Esophagus squamous epithelium (tissue), 4 donors: ENCODE measurements at regions not wholly inside any gene's neighbourhood (a gene's known extent, or its start where the extent isn't known, plus 50 kb on each side); places are given as distances from the start of the nearest gene placed in this dataset.

Experiments used
- CTCF ChIP-seq, 6 experiments: fragments of 450-650 bp in 4 of 6; fragments of 200-600 bp in 2 of 6; sonication (generic) in 2 of 6; IDR thresholded peaks; one replicate each; pipeline ENCODE4 v1.5.1; 2016 to 2019; ENCODE audit warnings: antibody characterized with exemption in 6 of 6, mild to moderate bottlenecking in 4 of 6, moderate library complexity in 4 of 6
- POLR2A ChIP-seq, 4 donors: fragments of 450-650 bp; IDR thresholded peaks; one replicate each; pipeline ENCODE4 v1.6.1; 2017; ENCODE audit warnings: antibody characterized with exemption in 4 of 4, mild to moderate bottlenecking in 4 of 4, moderate library complexity in 3 of 4

DNA sequence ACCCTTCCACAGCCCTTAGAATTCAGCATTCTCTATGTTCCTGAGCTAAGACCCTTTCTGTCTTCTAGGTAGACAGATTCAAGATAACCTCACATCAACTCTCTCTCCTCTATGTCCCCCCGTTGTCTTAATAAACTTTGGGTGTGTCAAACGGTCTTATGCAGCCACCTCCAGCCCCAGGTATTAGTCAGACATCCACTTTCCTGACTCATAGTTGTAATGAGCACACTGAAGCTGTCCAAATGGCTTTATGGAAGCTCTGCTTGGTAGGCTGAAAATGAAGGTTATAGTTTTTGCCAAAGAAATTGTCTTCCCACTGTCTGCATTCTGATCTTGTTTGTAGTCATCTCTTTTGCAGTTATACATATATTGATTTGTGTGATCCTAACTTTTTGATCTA, 482.0 kb downstream of the RMST start:
- TF ChIP-seq POLR2A (IDR thresholded peaks at IDR 0.05) (no peak), CTCF (IDR thresholded peaks at IDR 0.05) (no peak)
